ENCODE measurements at regions not wholly inside any gene's neighbourhood (a gene's known extent, or its start where the extent isn't known, plus 50 kb on each side); places are given as distances from the start of the nearest gene placed in this dataset.

- Histone ChIP-seq H3K4me1 (ENCODE audit: insufficient read depth, poor library complexity, severe bottlenecking) (no peaks in the 10 kb centered on the region), H3K27me3 (ENCODE audit: insufficient read depth, poor library complexity, severe bottlenecking) (peaks cover 9% of the 10 kb centered on the region), H3K9me3 (ENCODE audit: severe bottlenecking) (no peaks in the 10 kb centered on the region), H3K36me3 (ENCODE audit: low read depth) (no peaks in the 10 kb centered on the region), H3K4me3 (ENCODE audit: severe bottlenecking) (no peak overlapping the region), H3K27ac (ENCODE audit: poor library complexity, severe bottlenecking) (no peak overlapping the region)
- no peak for DNase-seq (ENCODE audit: low spot score)
- TF ChIP-seq, protein P1, sequence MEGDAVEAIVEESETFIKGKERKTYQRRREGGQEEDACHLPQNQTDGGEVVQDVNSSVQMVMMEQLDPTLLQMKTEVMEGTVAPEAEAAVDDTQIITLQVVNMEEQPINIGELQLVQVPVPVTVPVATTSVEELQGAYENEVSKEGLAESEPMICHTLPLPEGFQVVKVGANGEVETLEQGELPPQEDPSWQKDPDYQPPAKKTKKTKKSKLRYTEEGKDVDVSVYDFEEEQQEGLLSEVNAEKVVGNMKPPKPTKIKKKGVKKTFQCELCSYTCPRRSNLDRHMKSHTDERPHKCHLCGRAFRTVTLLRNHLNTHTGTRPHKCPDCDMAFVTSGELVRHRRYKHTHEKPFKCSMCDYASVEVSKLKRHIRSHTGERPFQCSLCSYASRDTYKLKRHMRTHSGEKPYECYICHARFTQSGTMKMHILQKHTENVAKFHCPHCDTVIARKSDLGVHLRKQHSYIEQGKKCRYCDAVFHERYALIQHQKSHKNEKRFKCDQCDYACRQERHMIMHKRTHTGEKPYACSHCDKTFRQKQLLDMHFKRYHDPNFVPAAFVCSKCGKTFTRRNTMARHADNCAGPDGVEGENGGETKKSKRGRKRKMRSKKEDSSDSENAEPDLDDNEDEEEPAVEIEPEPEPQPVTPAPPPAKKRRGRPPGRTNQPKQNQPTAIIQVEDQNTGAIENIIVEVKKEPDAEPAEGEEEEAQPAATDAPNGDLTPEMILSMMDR (IDR thresholded peaks at IDR 0.05; ENCODE audit: poor library complexity, severe bottlenecking): no peak
- ATAC-seq (ENCODE audit: low read depth): no peak
Measured at GRCh38 chr6:156402227-156402626, 375.0 kb upstream of the ARID1B start.

DNA sequence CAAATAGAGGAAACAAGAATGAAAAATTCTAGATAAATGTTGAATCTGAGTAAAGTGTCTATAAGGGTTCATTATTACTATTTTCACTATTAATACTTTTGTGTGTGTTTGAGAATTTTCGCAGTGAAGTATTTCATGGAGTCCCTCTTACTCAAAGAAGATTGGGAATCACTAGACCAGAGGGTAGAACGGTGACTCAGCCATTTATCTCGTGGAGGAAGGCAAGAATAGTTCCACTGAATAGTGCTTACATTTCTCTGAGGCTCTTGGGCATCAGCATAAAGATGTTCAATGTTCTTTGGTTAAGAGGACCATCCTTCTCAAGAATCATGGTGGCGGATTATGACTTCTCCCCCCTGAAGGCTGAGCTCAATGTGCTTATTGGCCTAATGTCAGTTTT lies 376.7 kb upstream of the ARID1B start:
- H3K27me3 ChIP-seq (ENCODE audit: insufficient read depth, poor library complexity, severe bottlenecking): peaks cover 19% of the 10 kb centered on the region
- H3K4me1 ChIP-seq (ENCODE audit: insufficient read depth, poor library complexity, severe bottlenecking): no peaks in the 10 kb centered on the region
- H3K36me3 ChIP-seq (ENCODE audit: low read depth): no peaks in the 10 kb centered on the region
- TF ChIP-seq, protein P1 (IDR thresholded peaks at IDR 0.05; ENCODE audit: poor library complexity, severe bottlenecking): no peak
- no peak overlapping the region for H3K27ac ChIP-seq (ENCODE audit: poor library complexity, severe bottlenecking)
- no peak overlapping the region for H3K4me3 ChIP-seq (ENCODE audit: severe bottlenecking)
- no peaks in the 10 kb centered on the region for H3K9me3 ChIP-seq (ENCODE audit: severe bottlenecking)
- no peak for DNase-seq (ENCODE audit: low spot score)
- ATAC-seq (ENCODE audit: low read depth): no peak

DNA sequence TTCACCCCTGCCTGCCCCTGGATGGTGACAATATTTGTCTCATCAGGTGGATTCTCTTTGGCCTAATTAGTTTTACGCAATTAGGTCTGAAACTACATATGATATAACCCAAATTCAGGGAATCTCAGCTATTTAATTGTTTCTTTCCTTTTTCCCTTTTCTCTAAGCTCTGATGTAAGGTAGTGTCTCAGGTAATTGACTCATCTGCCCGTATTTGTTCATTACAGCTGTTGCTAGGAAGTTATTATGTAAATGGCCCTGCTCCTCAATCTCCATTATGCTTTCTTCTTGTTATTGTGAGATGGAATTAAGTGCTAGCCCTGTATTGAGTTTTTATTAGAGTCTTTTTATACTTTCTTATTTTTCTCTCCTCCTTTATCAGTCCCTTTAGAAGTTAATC lies 378.2 kb upstream of the ARID1B start:
- Histone ChIP-seq H3K9me3 (ENCODE audit: severe bottlenecking) (no peaks in the 10 kb centered on the region), H3K4me3 (ENCODE audit: severe bottlenecking) (no peak overlapping the region), H3K27me3 (ENCODE audit: insufficient read depth, poor library complexity, severe bottlenecking) (peaks cover 20% of the 10 kb centered on the region), H3K4me1 (ENCODE audit: insufficient read depth, poor library complexity, severe bottlenecking) (no peaks in the 10 kb centered on the region), H3K27ac (ENCODE audit: poor library complexity, severe bottlenecking) (no peak overlapping the region), H3K36me3 (ENCODE audit: low read depth) (no peaks in the 10 kb centered on the region)
- DNase-seq (ENCODE audit: low spot score): no peak
- ATAC-seq (ENCODE audit: low read depth): no peak
- TF ChIP-seq, protein P1 (IDR thresholded peaks at IDR 0.05; ENCODE audit: poor library complexity, severe bottlenecking): no peak

- no peak overlapping the region for H3K27ac ChIP-seq (ENCODE audit: poor library complexity, severe bottlenecking)
- H3K36me3 ChIP-seq (ENCODE audit: low read depth): no peaks in the 10 kb centered on the region
- H3K9me3 ChIP-seq (ENCODE audit: severe bottlenecking): no peaks in the 10 kb centered on the region
- peaks cover 20% of the 10 kb centered on the region for H3K27me3 ChIP-seq (ENCODE audit: insufficient read depth, poor library complexity, severe bottlenecking)
- no peaks in the 10 kb centered on the region for H3K4me1 ChIP-seq (ENCODE audit: insufficient read depth, poor library complexity, severe bottlenecking)
- no peak overlapping the region for H3K4me3 ChIP-seq (ENCODE audit: severe bottlenecking)
- DNase-seq (ENCODE audit: low spot score) (no peak), ATAC-seq (ENCODE audit: low read depth) (no peak)
- TF ChIP-seq, protein P1 (IDR thresholded peaks at IDR 0.05; ENCODE audit: poor library complexity, severe bottlenecking): no peak
Measured at GRCh38 chr6:156398371-156398770, 378.8 kb upstream of the ARID1B start.

DNA sequence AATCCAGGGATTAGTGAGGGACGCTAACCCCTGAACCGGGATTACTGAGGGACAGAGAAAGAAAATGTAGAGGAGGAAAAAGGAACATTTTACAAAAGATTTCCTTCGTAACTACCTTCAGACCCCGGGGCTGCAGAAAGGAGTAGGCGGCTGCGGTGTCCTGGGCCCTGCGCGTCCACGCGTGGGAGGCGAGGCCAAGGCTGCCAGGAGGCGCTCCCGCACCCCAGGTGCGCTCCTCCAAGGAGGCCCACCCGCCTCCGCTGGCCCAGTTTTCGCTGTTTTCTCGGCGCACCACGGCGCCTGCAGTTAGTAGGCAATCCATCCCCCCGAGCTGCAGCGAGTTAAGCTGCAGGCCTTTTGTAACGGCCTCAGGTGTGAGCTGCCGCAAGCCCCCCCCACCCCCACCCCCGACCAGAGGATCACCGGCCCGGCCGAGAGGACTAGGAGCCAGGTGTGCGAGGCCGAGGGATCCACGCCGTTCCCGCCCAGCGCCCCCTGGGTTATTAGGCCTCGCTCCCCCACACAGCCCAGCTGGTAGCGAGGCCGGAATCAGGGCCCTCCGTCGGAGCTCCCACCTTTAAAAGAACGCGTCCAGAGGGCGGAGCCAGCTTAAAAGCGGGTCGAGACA lies 380.3 kb upstream of the ARID1B start:
- no peak overlapping the region for H3K27ac ChIP-seq (ENCODE audit: poor library complexity, severe bottlenecking)
- H3K27me3 ChIP-seq (ENCODE audit: insufficient read depth, poor library complexity, severe bottlenecking): peaks cover 20% of the 10 kb centered on the region
- no peaks in the 10 kb centered on the region for H3K36me3 ChIP-seq (ENCODE audit: low read depth)
- no peak overlapping the region for H3K4me3 ChIP-seq (ENCODE audit: severe bottlenecking)
- H3K9me3 ChIP-seq (ENCODE audit: severe bottlenecking): no peaks in the 10 kb centered on the region
- ATAC-seq (ENCODE audit: low read depth) (no peak), DNase-seq (ENCODE audit: low spot score) (no peak)
- TF ChIP-seq, protein P1 (IDR thresholded peaks at IDR 0.05; ENCODE audit: poor library complexity, severe bottlenecking): no peak
- H3K4me1 ChIP-seq (ENCODE audit: insufficient read depth, poor library complexity, severe bottlenecking): no peaks in the 10 kb centered on the region

Measured in RWPE2 (cell line).